ENCODE measurements at regions not wholly inside any gene's neighbourhood (a gene's known extent, or its start where the extent isn't known, plus 50 kb on each side); places are given as distances from the start of the nearest gene placed in this dataset.

GRCh38 chr3:94548581-94549316, 485.9 kb downstream of the NSUN3 start:
- no peak overlapping the region for H3K27ac Mint-ChIP-seq (ENCODE audit: unreplicated experiment)
- H3K4me1 Mint-ChIP-seq (ENCODE audit: low read depth, unreplicated experiment): peaks cover 8% of the 10 kb centered on the region
- H3K36me3 Mint-ChIP-seq (ENCODE audit: insufficient read depth, unreplicated experiment): no peaks in the 10 kb centered on the region
- no peak for DNase-seq
- BruUV-seq (replicated peaks): no TSS peak
- CTCF ChIA-PET: no interaction called here
- TF ChIP-seq CTCF (IDR thresholded peaks at IDR 0.05; ENCODE audit: unreplicated experiment): no peak
- peaks cover 6% of the 10 kb centered on the region for H3K9me3 Mint-ChIP-seq (ENCODE audit: low read depth, unreplicated experiment)
- intact Hi-C loops (cut with micrococcal nuclease; ENCODE audit: unreplicated experiment): no loop called here
- no peaks in the 10 kb centered on the region for H3K27me3 Mint-ChIP-seq (ENCODE audit: unreplicated experiment)
- no peak overlapping the region for H3K4me3 Mint-ChIP-seq (ENCODE audit: low read depth, unreplicated experiment)

GRCh38 chr3:94561094-94561493, 498.2 kb downstream of the NSUN3 start:
- intact Hi-C loops (cut with micrococcal nuclease; ENCODE audit: unreplicated experiment): no loop called here
- Mint-ChIP-seq H3K4me1 (ENCODE audit: low read depth, unreplicated experiment) (no peaks in the 10 kb centered on the region), H3K9me3 (ENCODE audit: low read depth, unreplicated experiment) (no peaks in the 10 kb centered on the region), H3K4me3 (ENCODE audit: low read depth, unreplicated experiment) (no peak overlapping the region), H3K27me3 (ENCODE audit: unreplicated experiment) (no peaks in the 10 kb centered on the region), H3K27ac (ENCODE audit: unreplicated experiment) (no peak overlapping the region), H3K36me3 (ENCODE audit: insufficient read depth, unreplicated experiment) (no peaks in the 10 kb centered on the region)
- BruUV-seq (replicated peaks): no TSS peak
- DNase-seq: no peak
- CTCF ChIA-PET: no interaction called here
- no peak for TF ChIP-seq CTCF (IDR thresholded peaks at IDR 0.05; ENCODE audit: unreplicated experiment)

GRCh38 chr3:94564247-94564646, 501.4 kb downstream of the NSUN3 start:
- Mint-ChIP-seq H3K36me3 (ENCODE audit: insufficient read depth, unreplicated experiment) (no peaks in the 10 kb centered on the region), H3K27ac (ENCODE audit: unreplicated experiment) (no peak overlapping the region), H3K9me3 (ENCODE audit: low read depth, unreplicated experiment) (no peaks in the 10 kb centered on the region), H3K27me3 (ENCODE audit: unreplicated experiment) (no peaks in the 10 kb centered on the region), H3K4me3 (ENCODE audit: low read depth, unreplicated experiment) (no peak overlapping the region), H3K4me1 (ENCODE audit: low read depth, unreplicated experiment) (no peaks in the 10 kb centered on the region)
- TF ChIP-seq CTCF (IDR thresholded peaks at IDR 0.05; ENCODE audit: unreplicated experiment): no peak
- BruUV-seq (replicated peaks): no TSS peak
- CTCF ChIA-PET: no interaction called here
- no peak for DNase-seq
- intact Hi-C loops (cut with micrococcal nuclease; ENCODE audit: unreplicated experiment): no loop called here

- no peak for TF ChIP-seq CTCF (IDR thresholded peaks at IDR 0.05; ENCODE audit: unreplicated experiment)
- CTCF ChIA-PET: no interaction called here
- no peak for DNase-seq
- no peak overlapping the region for H3K4me3 Mint-ChIP-seq (ENCODE audit: low read depth, unreplicated experiment)
- no peaks in the 10 kb centered on the region for H3K4me1 Mint-ChIP-seq (ENCODE audit: low read depth, unreplicated experiment)
- intact Hi-C loops (cut with micrococcal nuclease; ENCODE audit: unreplicated experiment): no loop called here
- no peaks in the 10 kb centered on the region for H3K36me3 Mint-ChIP-seq (ENCODE audit: insufficient read depth, unreplicated experiment)
- no peaks in the 10 kb centered on the region for H3K27me3 Mint-ChIP-seq (ENCODE audit: unreplicated experiment)
- BruUV-seq (replicated peaks): no TSS peak
- no peaks in the 10 kb centered on the region for H3K9me3 Mint-ChIP-seq (ENCODE audit: low read depth, unreplicated experiment)
- H3K27ac Mint-ChIP-seq (ENCODE audit: unreplicated experiment): no peak overlapping the region
Measured at GRCh38 chr3:94568041-94568440, 505.2 kb downstream of the NSUN3 start.
